Neural crest cell (in vitro differentiated cells): ENCODE measurements at regions not wholly inside any gene's neighbourhood (a gene's known extent, or its start where the extent isn't known, plus 50 kb on each side); places are given as distances from the start of the nearest gene placed in this dataset.
"Not testable (repeated sequence)": the region's sequence is repeated elsewhere in the genome, so short reads cannot be mapped to it uniquely, and the experiment has no call there.

Experiments
- DNase-seq: peaks from one replicate; pipeline ENCODE4 v3.0.0; 2021; ENCODE audit warnings: low read depth, mixed read lengths, low spot score
- H3K27ac Mint-ChIP-seq: one replicate; pipeline ENCODE4 v1.8.0; 2021; ENCODE audit warnings: mild to moderate bottlenecking, mixed read lengths; ENCODE audit not compliant: unreplicated experiment
- H3K27me3 Mint-ChIP-seq: 2 replicates; pipeline ENCODE4 v1.8.0; 2021; ENCODE audit warnings: low read depth, mild to moderate bottlenecking, mixed read lengths
- H3K36me3 Mint-ChIP-seq: 2 replicates; pipeline ENCODE4 v1.8.0; 2021; ENCODE audit warnings: low read depth, mild to moderate bottlenecking, mixed read lengths
- H3K4me1 Mint-ChIP-seq: 2 replicates; pipeline ENCODE4 v1.8.0; 2021; ENCODE audit warnings: mixed read lengths
- H3K4me3 Mint-ChIP-seq: one replicate; pipeline ENCODE4 v1.8.0; 2021; ENCODE audit warnings: mild to moderate bottlenecking, mixed read lengths
- H3K9me3 Mint-ChIP-seq: 2 replicates; pipeline ENCODE4 v1.8.0; 2021; ENCODE audit warnings: mixed read lengths
- CTCF ChIP-seq: fragments of 200-600 bp; sonication (generic); conservative IDR thresholded peaks from 2 replicates; pipeline ENCODE4 v1.5.0; 2021; ENCODE audit warnings: antibody characterized with exemption, mild to moderate bottlenecking

DNA sequence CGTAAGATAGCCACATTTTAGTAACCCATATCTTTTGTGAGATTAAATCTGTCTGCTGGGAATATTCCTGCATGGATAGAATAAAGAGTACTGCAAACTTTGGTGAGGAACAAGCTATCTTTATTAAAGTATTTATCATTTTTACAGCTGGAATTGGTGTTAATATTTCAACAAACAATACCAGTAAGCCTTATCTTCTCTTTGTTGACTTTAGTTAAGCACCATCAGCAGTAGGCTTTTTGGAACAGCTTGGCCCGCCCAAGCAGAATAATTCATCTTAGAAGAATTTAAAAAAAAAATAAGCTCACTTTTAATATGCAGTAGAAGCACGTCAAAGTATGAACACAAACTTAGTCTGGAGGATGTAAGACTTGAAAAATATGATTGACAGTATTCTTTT is 917.8 kb upstream of the ADGRB3 start:
- DNase-seq, result no peak
- H3K9me3 Mint-ChIP-seq, result no peaks in the 10 kb centered on the region
- no peak overlapping the region for H3K4me3 Mint-ChIP-seq
- TF ChIP-seq CTCF, result no peak
- H3K27ac Mint-ChIP-seq, result no peak overlapping the region
- no peaks in the 10 kb centered on the region for H3K36me3 Mint-ChIP-seq
- H3K27me3 Mint-ChIP-seq, result no peaks in the 10 kb centered on the region
- no peaks in the 10 kb centered on the region for H3K4me1 Mint-ChIP-seq

DNA sequence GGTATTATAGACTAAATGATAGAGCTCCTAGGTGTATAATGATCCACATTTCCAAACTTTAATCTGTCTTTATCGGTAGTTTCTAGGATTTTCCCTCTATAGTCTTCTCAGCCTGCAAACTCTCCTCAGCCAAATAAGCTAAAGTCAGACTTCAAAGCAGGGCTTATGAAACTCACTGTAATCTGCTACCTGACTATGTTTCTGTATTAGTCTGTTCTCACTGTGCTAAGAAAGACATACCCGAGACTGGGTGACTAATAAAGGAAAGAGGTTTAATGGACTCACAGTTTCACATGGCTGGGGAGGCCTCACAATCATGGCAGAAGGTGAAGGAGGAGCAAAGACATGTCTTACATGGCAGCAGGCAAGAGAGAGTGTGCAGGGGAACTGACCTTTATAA is 928.7 kb upstream of the ADGRB3 start:
- H3K4me1 Mint-ChIP-seq, result no peaks in the 10 kb centered on the region
- H3K9me3 Mint-ChIP-seq, result peaks cover 9% of the 10 kb centered on the region

GRCh38 chr6:67698534-67698933 is 936.5 kb upstream of the ADGRB3 start:
- TF ChIP-seq CTCF, result no peak
- Mint-ChIP-seq H3K9me3 (no peaks in the 10 kb centered on the region), H3K27ac (no peak overlapping the region), H3K36me3 (no peaks in the 10 kb centered on the region), H3K4me3 (no peak overlapping the region), H3K4me1 (no peaks in the 10 kb centered on the region), H3K27me3 (no peaks in the 10 kb centered on the region)
- DNase-seq, result no peak

More for the DNA sequence above, 928.7 kb upstream of the ADGRB3 start:
- Mint-ChIP-seq H3K27ac (no peak overlapping the region), H3K27me3 (no peaks in the 10 kb centered on the region), H3K4me3 (no peak overlapping the region), H3K36me3 (no peaks in the 10 kb centered on the region)
- no peak for TF ChIP-seq CTCF
- no peak for DNase-seq

- no peaks in the 10 kb centered on the region for H3K9me3 Mint-ChIP-seq
- H3K4me3 Mint-ChIP-seq, result no peak overlapping the region
- no peaks in the 10 kb centered on the region for H3K36me3 Mint-ChIP-seq
- H3K27ac Mint-ChIP-seq, result no peak overlapping the region
- DNase-seq, result no peak
- peaks cover 3% of the 10 kb centered on the region for H3K4me1 Mint-ChIP-seq
- H3K27me3 Mint-ChIP-seq, result no peaks in the 10 kb centered on the region
- TF ChIP-seq CTCF, result peak; percentile 19
Measured at GRCh38 chr6:67694127-67694526, 941.0 kb upstream of the ADGRB3 start.

DNA sequence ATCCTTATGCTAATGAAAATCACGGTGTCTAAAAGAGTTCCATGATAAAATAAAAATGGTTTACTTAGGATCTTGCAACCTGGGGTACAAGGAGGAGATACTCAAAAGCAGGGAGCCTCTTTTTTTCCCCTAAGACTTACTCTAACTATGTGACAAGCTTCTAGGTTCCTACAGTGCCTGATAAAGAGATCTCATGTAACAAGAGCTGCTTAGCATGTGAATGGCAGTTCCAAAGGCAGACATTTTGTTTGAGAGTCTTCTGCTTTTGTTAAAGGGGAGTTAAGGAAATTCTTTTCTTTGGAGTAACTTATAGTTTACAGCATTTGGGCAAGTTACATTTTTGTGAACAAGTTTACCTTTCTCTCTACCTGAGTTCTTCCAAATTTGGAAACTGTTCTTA is 945.8 kb upstream of the ADGRB3 start:
- Mint-ChIP-seq H3K27ac (no peak overlapping the region), H3K9me3 (no peaks in the 10 kb centered on the region), H3K4me1 (peaks cover 4% of the 10 kb centered on the region), H3K36me3 (no peaks in the 10 kb centered on the region), H3K27me3 (no peaks in the 10 kb centered on the region), H3K4me3 (no peak overlapping the region)
- DNase-seq, result no peak
- TF ChIP-seq CTCF, result no peak

DNA sequence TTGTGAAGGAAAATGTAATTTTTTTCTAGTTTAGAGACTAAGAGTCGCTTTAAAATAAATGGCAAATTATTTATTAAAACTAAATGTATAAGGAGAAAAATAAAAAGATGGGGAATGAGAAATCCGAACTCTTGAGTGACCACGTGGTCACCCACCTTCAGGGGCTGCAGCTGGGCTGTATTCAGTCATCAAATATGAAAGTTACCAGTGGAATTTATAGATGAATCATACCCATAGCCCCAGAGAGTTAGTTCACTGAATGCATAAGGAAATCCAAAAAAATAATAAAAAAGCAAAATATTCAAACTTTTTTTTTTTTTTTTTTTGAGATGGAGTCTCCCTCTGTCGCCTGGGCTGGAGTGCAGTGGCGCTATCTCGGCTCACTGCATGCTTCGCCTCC is 947.7 kb upstream of the ADGRB3 start:
- Mint-ChIP-seq H3K27ac (no peak overlapping the region), H3K27me3 (no peaks in the 10 kb centered on the region), H3K4me1 (peaks cover 4% of the 10 kb centered on the region), H3K4me3 (no peak overlapping the region), H3K9me3 (no peaks in the 10 kb centered on the region), H3K36me3 (no peaks in the 10 kb centered on the region)
- no peak for DNase-seq
- TF ChIP-seq CTCF, result no peak

DNA sequence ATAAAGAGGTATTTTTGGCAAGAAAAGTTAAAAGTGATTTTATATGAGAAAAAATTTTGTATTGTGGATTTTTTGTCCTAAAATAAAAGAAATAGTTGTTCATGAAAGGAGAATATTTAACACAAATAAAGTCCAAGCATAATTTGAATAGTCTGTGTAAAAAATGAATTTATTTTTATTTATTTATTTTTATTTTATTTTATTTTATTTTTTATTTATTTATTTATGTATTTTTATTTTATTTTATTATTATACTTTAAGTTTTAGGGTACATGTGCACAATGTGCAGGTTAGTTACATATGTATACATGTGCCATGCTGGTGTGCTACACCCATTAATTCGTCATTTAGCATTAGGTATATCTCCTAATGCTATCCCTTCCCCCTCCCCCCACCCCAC is 948.9 kb upstream of the ADGRB3 start:
- H3K9me3 Mint-ChIP-seq, DNase-seq, H3K27ac Mint-ChIP-seq, H3K36me3 Mint-ChIP-seq, H3K4me1 Mint-ChIP-seq, H3K4me3 Mint-ChIP-seq, H3K27me3 Mint-ChIP-seq: not testable (repeated sequence)
